GM12864 (cell line): ENCODE measurements at regions not wholly inside any gene's neighbourhood (a gene's known extent, or its start where the extent isn't known, plus 50 kb on each side); places are given as distances from the start of the nearest gene placed in this dataset.

Experiments used
- DNase-seq: peaks from one replicate; pipeline ENCODE4 v3.0.0-alpha.2; 2011; ENCODE audit warnings: low read depth
- H3K4me3 ChIP-seq: 2 replicates; pipeline ENCODE4 v1.5.1; 2011; ENCODE audit warnings: mild to moderate bottlenecking, low read depth, low read length, control low read depth
- CTCF ChIP-seq: IDR thresholded peaks from 2 replicates; pipeline ENCODE4 v1.5.1; 2011; ENCODE audit warnings: low read depth, mild to moderate bottlenecking, moderate library complexity, low read length, control low read depth, inconsistent platforms; ENCODE audit errors: missing control alignments

- no peak for DNase-seq
- H3K4me3 ChIP-seq, result no peak overlapping the region
- no peak for TF ChIP-seq CTCF
These were observed 194.6 kb downstream of the GLI2 start for GRCh38 chr2:120930236-120930635.

DNA sequence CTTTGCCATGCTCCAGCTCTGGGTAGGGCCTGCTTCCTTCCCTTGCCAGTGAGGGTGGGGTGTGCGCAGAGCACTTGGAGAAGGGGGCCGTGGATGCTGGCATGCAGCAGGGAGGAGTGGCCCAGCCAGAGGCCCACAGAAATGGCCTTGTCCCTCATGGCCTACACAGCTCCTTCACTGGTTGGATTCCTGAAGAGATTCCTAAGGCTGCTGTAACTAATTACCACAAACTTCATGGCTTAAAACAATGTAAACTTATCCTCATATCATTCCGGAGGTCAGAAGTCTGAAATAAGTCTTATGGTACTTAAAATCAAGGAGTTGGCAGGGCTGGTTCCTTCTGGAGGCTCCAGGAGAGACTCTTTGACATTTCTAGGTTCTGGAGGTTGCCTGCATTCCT, 195.2 kb downstream of the GLI2 start:
- DNase-seq, result no peak
- H3K4me3 ChIP-seq, result no peak overlapping the region
- no peak for TF ChIP-seq CTCF

- no peak for DNase-seq
- no peak for TF ChIP-seq CTCF
- no peak overlapping the region for H3K4me3 ChIP-seq
These were observed 196.8 kb downstream of the GLI2 start for GRCh38 chr2:120932472-120932871.

DNA sequence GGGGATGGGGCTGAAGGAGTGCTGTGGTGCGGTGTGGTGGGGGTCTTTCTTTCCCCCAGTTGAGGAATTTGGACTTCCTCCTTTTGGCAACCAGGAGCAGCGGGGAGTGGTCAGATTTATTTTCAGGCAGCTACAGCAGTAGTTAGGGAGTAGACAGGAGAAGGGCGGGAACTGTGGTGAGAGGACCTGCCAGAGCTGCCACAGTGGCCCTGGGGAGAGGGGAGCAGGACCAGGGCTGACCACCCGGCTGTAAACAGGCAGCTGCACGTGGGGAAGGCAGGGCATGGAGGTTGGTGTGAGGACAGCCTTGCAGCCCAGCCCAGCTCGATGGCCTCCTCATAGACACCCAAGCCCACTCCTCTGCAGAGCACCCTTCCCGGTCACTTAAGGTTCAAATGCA, 197.2 kb downstream of the GLI2 start:
- no peak for DNase-seq
- no peak overlapping the region for H3K4me3 ChIP-seq
- TF ChIP-seq CTCF, result no peak

- no peak for DNase-seq
- no peak overlapping the region for H3K4me3 ChIP-seq
- no peak for TF ChIP-seq CTCF
These were observed 198.3 kb downstream of the GLI2 start for GRCh38 chr2:120933693-120934573.

DNA sequence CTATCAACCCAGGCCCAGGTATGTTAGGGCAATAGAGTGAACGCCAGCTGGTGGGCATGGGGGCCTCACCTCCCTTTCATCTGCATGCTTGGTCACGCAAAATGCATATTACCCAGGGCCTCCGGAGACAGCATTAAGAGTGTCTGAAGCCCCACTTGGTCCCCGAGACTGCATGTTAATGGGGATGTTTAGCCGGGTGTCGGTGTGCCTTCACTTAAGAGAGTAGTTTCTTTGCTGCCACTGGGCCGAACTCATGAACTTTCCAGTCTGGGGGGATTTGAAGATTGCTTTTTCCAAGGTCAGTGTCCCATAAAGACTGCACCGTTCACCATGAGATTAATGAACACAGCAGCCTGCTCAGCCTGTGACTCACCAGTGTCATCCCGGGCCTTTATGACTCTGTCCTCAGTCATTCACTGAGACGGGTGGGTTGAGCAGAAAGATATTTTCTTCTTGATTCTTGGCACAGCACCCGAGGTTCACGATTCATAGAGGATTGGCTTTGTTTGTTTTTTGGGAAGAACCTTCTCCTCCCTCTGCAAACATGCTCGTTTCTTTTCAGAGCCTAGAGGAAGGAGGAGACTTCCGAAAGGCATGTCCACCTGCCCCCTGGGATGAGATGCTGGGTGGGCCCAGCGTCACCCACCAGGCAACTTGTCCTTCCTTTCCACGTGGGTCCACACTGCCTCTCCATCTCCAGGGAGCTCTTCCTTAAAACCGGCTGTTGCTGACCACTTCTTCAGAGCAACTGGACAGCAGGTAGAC, 199.1 kb downstream of the GLI2 start:
- no peak for TF ChIP-seq CTCF
- DNase-seq, result no peak
- H3K4me3 ChIP-seq, result no peak overlapping the region
